ENCODE measurements at regions not wholly inside any gene's neighbourhood (a gene's known extent, or its start where the extent isn't known, plus 50 kb on each side); places are given as distances from the start of the nearest gene placed in this dataset.
A peak's percentile ranks its signal among the peaks of the same experiment; 100 is the strongest.

DNA sequence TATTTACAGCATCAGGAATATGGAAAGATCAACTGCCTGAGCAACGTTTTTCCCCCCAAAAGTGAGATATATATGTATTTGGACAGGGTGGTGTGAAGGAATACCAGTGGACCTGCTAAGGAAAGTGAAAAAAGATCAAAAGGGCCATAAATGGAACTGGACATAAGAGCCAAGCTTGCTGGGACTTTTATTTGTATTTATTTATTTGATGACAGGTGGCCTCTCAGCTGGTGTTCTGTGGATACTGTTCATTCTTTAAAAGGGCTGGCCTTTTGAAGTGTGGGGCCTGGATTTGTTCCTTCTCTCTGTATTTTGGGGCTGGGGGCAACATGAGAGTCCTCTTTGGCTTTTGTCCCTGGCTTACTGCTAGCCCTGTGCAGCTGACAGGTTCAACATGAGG lies 306.6 kb upstream of the N4BP1 start:
- H3K36me3 ChIP-seq = no peaks in the 10 kb centered on the region
- H3K27ac ChIP-seq = no peak overlapping the region
- H3K27me3 ChIP-seq = no peaks in the 10 kb centered on the region
- H3K9me3 ChIP-seq = no peaks in the 10 kb centered on the region
- H3K4me3 ChIP-seq = no peak overlapping the region
- DNase-seq (ENCODE audit: low spot score) = no peak
- TF ChIP-seq CTCF (IDR thresholded peaks at IDR 0.05) = no peak
- H3K4me1 ChIP-seq = no peaks in the 10 kb centered on the region

DNA sequence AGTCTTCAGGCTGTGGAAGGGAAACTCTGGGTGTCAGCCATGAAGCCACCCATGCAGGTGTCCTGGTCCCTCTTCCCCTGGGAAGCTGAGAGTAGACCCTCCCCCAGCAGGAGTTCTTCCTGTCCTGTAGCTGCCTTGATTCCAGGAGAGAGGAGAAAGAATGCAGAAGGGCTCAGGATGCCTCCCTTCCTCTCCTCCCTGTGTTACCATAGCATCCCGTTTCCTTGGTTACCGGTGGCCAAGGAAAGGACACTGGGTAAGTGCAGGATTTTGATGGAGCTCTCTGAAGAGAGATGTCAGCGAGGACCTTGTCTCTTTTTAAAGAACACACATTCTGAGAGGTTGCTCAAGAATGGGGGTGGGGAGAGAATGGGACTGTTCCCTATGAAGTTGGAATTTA lies 304.1 kb upstream of the N4BP1 start:
- Histone ChIP-seq H3K27ac (no peak overlapping the region), H3K27me3 (no peaks in the 10 kb centered on the region)

GRCh38 chr16:48913384-48913783 lies 303.4 kb upstream of the N4BP1 start:
- H3K27me3 ChIP-seq = no peaks in the 10 kb centered on the region
- no peaks in the 10 kb centered on the region for H3K9me3 ChIP-seq
- no peak for TF ChIP-seq CTCF (IDR thresholded peaks at IDR 0.05)
- H3K4me3 ChIP-seq = no peak overlapping the region
- DNase-seq (ENCODE audit: low spot score) = no peak
- no peaks in the 10 kb centered on the region for H3K36me3 ChIP-seq
- no peak overlapping the region for H3K27ac ChIP-seq
- H3K4me1 ChIP-seq = no peaks in the 10 kb centered on the region

More for the DNA sequence above, 304.1 kb upstream of the N4BP1 start:
- Histone ChIP-seq H3K4me1 (no peaks in the 10 kb centered on the region), H3K36me3 (no peaks in the 10 kb centered on the region), H3K9me3 (no peaks in the 10 kb centered on the region), H3K4me3 (no peak overlapping the region)
- no peak for TF ChIP-seq CTCF (IDR thresholded peaks at IDR 0.05)
- no peak for DNase-seq (ENCODE audit: low spot score)

DNA sequence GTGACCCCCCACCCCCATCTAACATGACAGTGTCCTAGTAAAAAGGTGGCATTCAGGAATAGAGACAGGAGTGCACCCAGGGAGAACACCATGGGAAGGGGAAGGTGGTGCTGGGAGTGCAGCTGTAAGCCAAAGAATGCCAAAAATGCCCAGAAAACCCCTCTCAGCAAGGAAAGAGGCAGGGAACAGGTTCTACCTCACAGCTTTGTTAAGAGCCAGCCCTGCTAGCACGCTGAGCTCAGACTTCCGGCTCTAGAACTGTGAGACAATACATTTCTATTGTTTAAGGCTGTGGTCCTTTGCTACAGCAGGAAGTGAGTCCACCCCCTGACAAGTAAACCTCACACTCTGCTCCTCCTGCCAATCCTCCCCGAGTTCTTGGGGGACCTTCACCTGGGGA lies 302.4 kb upstream of the N4BP1 start:
- DNase-seq (ENCODE audit: low spot score) = no peak
- Histone ChIP-seq H3K4me1 (no peaks in the 10 kb centered on the region), H3K27me3 (no peaks in the 10 kb centered on the region), H3K27ac (no peak overlapping the region), H3K4me3 (no peak overlapping the region), H3K9me3 (no peaks in the 10 kb centered on the region), H3K36me3 (no peaks in the 10 kb centered on the region)
- no peak for TF ChIP-seq CTCF (IDR thresholded peaks at IDR 0.05)

DNA sequence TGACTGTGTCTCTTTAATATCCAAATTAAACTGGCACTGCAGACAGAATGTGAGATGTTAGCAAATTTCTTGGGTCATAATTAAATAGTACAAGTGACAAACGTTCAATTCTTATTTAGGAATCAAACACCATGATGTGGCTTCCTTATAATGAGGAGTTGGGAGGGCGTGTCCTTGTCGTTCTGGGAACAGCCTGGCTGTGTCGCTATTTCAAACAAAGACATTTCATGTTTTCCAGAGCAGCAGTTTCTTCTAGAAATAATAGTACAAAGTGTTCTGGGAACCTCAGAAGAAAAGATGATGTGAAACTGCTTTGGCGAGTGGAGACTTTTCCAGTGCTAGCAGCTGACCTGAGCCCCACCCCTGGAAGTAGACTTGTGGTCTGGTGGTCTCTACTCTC lies 301.7 kb upstream of the N4BP1 start:
- H3K36me3 ChIP-seq = no peaks in the 10 kb centered on the region
- TF ChIP-seq CTCF (IDR thresholded peaks at IDR 0.05) = peak in 1 of 2 donors; percentile 38
- DNase-seq (ENCODE audit: low spot score) = no peak
- H3K27me3 ChIP-seq = no peaks in the 10 kb centered on the region
- no peak overlapping the region for H3K4me3 ChIP-seq
- H3K9me3 ChIP-seq = no peaks in the 10 kb centered on the region
- H3K4me1 ChIP-seq = no peaks in the 10 kb centered on the region
- H3K27ac ChIP-seq = no peak overlapping the region

- DNase-seq (ENCODE audit: low spot score) = no peak
- H3K4me1 ChIP-seq = no peaks in the 10 kb centered on the region
- H3K9me3 ChIP-seq = no peaks in the 10 kb centered on the region
- no peaks in the 10 kb centered on the region for H3K27me3 ChIP-seq
- H3K27ac ChIP-seq = no peak overlapping the region
- TF ChIP-seq CTCF (IDR thresholded peaks at IDR 0.05) = no peak
- no peaks in the 10 kb centered on the region for H3K36me3 ChIP-seq
- no peak overlapping the region for H3K4me3 ChIP-seq
Measured at GRCh38 chr16:48910214-48910613, 300.2 kb upstream of the N4BP1 start.

Measured in right atrium auricular region (tissue), 2 donors.